DOHH2 (cell line): ENCODE measurements at regions not wholly inside any gene's neighbourhood (a gene's known extent, or its start where the extent isn't known, plus 50 kb on each side); places are given as distances from the start of the nearest gene placed in this dataset.

ENCODE experiments used
- H3F3A ChIP-seq: fragments of 200-600 bp; sonication (generic), shearing (Covaris generic); 2 replicates; pipeline ENCODE4 v1.6.0; 2016; ENCODE audit warnings: antibody characterized with exemption, mild to moderate bottlenecking; ENCODE audit not compliant: control insufficient read depth, insufficient read depth
- H3K27ac ChIP-seq: fragments of 200-600 bp; sonication (generic); 2 replicates; pipeline ENCODE4 v1.5.1; 2014; ENCODE audit warnings: low read depth, mild to moderate bottlenecking, low read length, moderate library complexity
- H3K27me3 ChIP-seq: fragments of 200-600 bp; sonication (generic); 2 replicates; pipeline ENCODE4 v1.6.1; 2014; ENCODE audit warnings: mild to moderate bottlenecking, low read length, mixed read lengths; ENCODE audit not compliant: control insufficient read depth
- H3K36me3 ChIP-seq: fragments of 200-600 bp; sonication (generic); 2 replicates; pipeline ENCODE4 v1.6.1; 2014; ENCODE audit warnings: mild to moderate bottlenecking, low read length, moderate library complexity, mixed read lengths; ENCODE audit not compliant: control insufficient read depth
- H3K4me1 ChIP-seq: fragments of 200-600 bp; sonication (generic); 2 replicates; pipeline ENCODE4 v1.6.1; 2014; ENCODE audit warnings: mild to moderate bottlenecking, low read length, mixed read lengths; ENCODE audit not compliant: control insufficient read depth
- H3K4me2 ChIP-seq: fragments of 200-600 bp; sonication (generic); 2 replicates; pipeline ENCODE4 v1.6.0; 2014; ENCODE audit warnings: mild to moderate bottlenecking, low read length, moderate library complexity
- H3K4me3 ChIP-seq: fragments of 200-600 bp; sonication (generic); 2 replicates; pipeline ENCODE4 v1.5.1; 2014; ENCODE audit warnings: mild to moderate bottlenecking, low read length, mixed read lengths
- H3K79me2 ChIP-seq: fragments of 200-600 bp; sonication (generic); 2 replicates; pipeline ENCODE4 v1.6.1; 2014; ENCODE audit warnings: mild to moderate bottlenecking, low read length, mixed read lengths; ENCODE audit not compliant: control insufficient read depth
- H3K9me2 ChIP-seq: fragments of 200-600 bp; sonication (generic); replicated peaks from 2 replicates; pipeline ENCODE4 v1.6.1; 2014; ENCODE audit warnings: mild to moderate bottlenecking, low read length, mixed read lengths; ENCODE audit not compliant: control insufficient read depth
- H3K9me3 ChIP-seq: fragments of 200-600 bp; sonication (generic); 2 replicates; pipeline ENCODE4 v1.6.1; 2014; ENCODE audit warnings: antibody characterized with exemption, low read length, mixed read lengths; ENCODE audit not compliant: control insufficient read depth, insufficient read depth
- H4K20me1 ChIP-seq: fragments of 200-600 bp; sonication (generic); 2 replicates; pipeline ENCODE4 v1.6.0; 2014; ENCODE audit warnings: low read depth, mild to moderate bottlenecking, antibody characterized with exemption, low read length, moderate library complexity; ENCODE audit not compliant: control insufficient read depth, insufficient read depth
- CTCF ChIP-seq: fragments of 200-600 bp; sonication (generic); IDR thresholded peaks from one replicate; pipeline ENCODE4 v1.5.1; 2014; ENCODE audit warnings: antibody characterized with exemption, mild to moderate bottlenecking, low read depth, low read length; ENCODE audit not compliant: poor library complexity, severe bottlenecking
- EZH2phosphoT487 ChIP-seq: fragments of 200-600 bp; sonication (generic); IDR thresholded peaks from 2 replicates; pipeline ENCODE4 v1.6.1; 2017; ENCODE audit warnings: borderline replicate concordance, mild to moderate bottlenecking, antibody characterized with exemption, low read length, moderate library complexity, mixed read lengths

- Histone ChIP-seq H3K27me3 (no peaks in the 10 kb centered on the region), H3K4me3 (no peak overlapping the region), H3K36me3 (no peaks in the 10 kb centered on the region), H4K20me1 (no peaks in the 10 kb centered on the region), H3F3A (no peaks in the 10 kb centered on the region), H3K4me2 (no peak overlapping the region), H3K27ac (no peak overlapping the region), H3K9me2 (no peaks in the 10 kb centered on the region), H3K79me2 (no peaks in the 10 kb centered on the region), H3K4me1 (peaks cover 4% of the 10 kb centered on the region; the same call in 1 of the 2 replicates), H3K9me3 (no peaks in the 10 kb centered on the region)
- TF ChIP-seq CTCF (no peak), EZH2phosphoT487 (no peak)
Measured at GRCh38 chr2:226312155-226312554, 487.5 kb downstream of the IRS1 start.

- TF ChIP-seq EZH2phosphoT487 (no peak), CTCF (no peak)
- Histone ChIP-seq H3K36me3 (no peaks in the 10 kb centered on the region), H3K79me2 (no peaks in the 10 kb centered on the region)
Measured at GRCh38 chr2:226310146-226310545, 489.5 kb downstream of the IRS1 start.

GRCh38 chr2:226308986-226309385 is 490.6 kb downstream of the IRS1 start:
- TF ChIP-seq EZH2phosphoT487 (no peak), CTCF (no peak)
- no peaks in the 10 kb centered on the region for H3F3A ChIP-seq
- no peaks in the 10 kb centered on the region for H3K36me3 ChIP-seq
- H3K4me2 ChIP-seq: no peak overlapping the region
- no peak overlapping the region for H3K4me3 ChIP-seq
- no peaks in the 10 kb centered on the region for H3K27me3 ChIP-seq
- no peaks in the 10 kb centered on the region for H3K79me2 ChIP-seq
- H3K4me1 ChIP-seq: peaks cover 13% of the 10 kb centered on the region
- no peak overlapping the region for H3K27ac ChIP-seq
- no peaks in the 10 kb centered on the region for H4K20me1 ChIP-seq
- no peaks in the 10 kb centered on the region for H3K9me2 ChIP-seq
- no peaks in the 10 kb centered on the region for H3K9me3 ChIP-seq

More at GRCh38 chr2:226310146-226310545, 489.5 kb downstream of the IRS1 start:
- no peak overlapping the region for H3K4me3 ChIP-seq
- H3K9me2 ChIP-seq: no peaks in the 10 kb centered on the region
- no peak overlapping the region for H3K4me2 ChIP-seq
- H4K20me1 ChIP-seq: no peaks in the 10 kb centered on the region
- no peak overlapping the region for H3K27ac ChIP-seq
- no peaks in the 10 kb centered on the region for H3F3A ChIP-seq
- peaks cover 4% of the 10 kb centered on the region; the same call in 1 of the 2 replicates for H3K4me1 ChIP-seq
- no peaks in the 10 kb centered on the region for H3K9me3 ChIP-seq
- no peaks in the 10 kb centered on the region for H3K27me3 ChIP-seq

GRCh38 chr2:226308323-226308680 is 491.3 kb downstream of the IRS1 start:
- no peak overlapping the region for H3K27ac ChIP-seq

More at GRCh38 chr2:226308323-226308680, 491.3 kb downstream of the IRS1 start:
- no peaks in the 10 kb centered on the region for H3K9me3 ChIP-seq
- no peaks in the 10 kb centered on the region for H3K9me2 ChIP-seq
- H3K79me2 ChIP-seq: no peaks in the 10 kb centered on the region
- no peaks in the 10 kb centered on the region for H3K36me3 ChIP-seq
- no peaks in the 10 kb centered on the region for H3F3A ChIP-seq
- no peaks in the 10 kb centered on the region for H4K20me1 ChIP-seq
- TF ChIP-seq EZH2phosphoT487: no peak
- no peak for TF ChIP-seq CTCF
- peaks cover 17% of the 10 kb centered on the region for H3K4me1 ChIP-seq
- no peaks in the 10 kb centered on the region for H3K27me3 ChIP-seq
- no peak overlapping the region for H3K4me2 ChIP-seq
- H3K4me3 ChIP-seq: no peak overlapping the region
